Neuronal stem cell (in vitro differentiated cells): ENCODE measurements at regions not wholly inside any gene's neighbourhood (a gene's known extent, or its start where the extent isn't known, plus 50 kb on each side); places are given as distances from the start of the nearest gene placed in this dataset.
A peak's percentile ranks its signal among the peaks of the same experiment; 100 is the strongest.

Experiments used
- DNase-seq: peaks from one replicate; pipeline ENCODE4 v3.0.0-alpha.2; 2013; ENCODE audit warnings: low spot score
- H2AFZ ChIP-seq: one replicate; pipeline ENCODE4 v1.6.1; 2013; ENCODE audit warnings: mild to moderate bottlenecking, low read length, inconsistent platforms
- H2AK5ac ChIP-seq: 2 replicates; pipeline ENCODE4 v1.6.1; 2013; ENCODE audit warnings: low read depth, mild to moderate bottlenecking, inconsistent platforms, low read length, moderate library complexity, mixed read lengths
- H2BK120ac ChIP-seq: 2 replicates; pipeline ENCODE4 v1.6.1; 2013; ENCODE audit warnings: low read depth, mild to moderate bottlenecking, inconsistent platforms, low read length, moderate library complexity, mixed read lengths
- H2BK12ac ChIP-seq: one replicate; pipeline ENCODE4 v1.6.1; 2013; ENCODE audit warnings: low read length, inconsistent platforms
- H2BK15ac ChIP-seq: 2 replicates; pipeline ENCODE4 v1.6.1; 2013; ENCODE audit warnings: mild to moderate bottlenecking, low read length, inconsistent platforms, mixed read lengths
- H2BK5ac ChIP-seq: one replicate; pipeline ENCODE4 v1.6.1; 2013; ENCODE audit warnings: inconsistent platforms, mild to moderate bottlenecking, low read length, moderate library complexity
- H3K14ac ChIP-seq: one replicate; pipeline ENCODE4 v1.6.1; 2013; ENCODE audit warnings: low read length, inconsistent platforms
- H3K18ac ChIP-seq: 2 replicates; pipeline ENCODE4 v1.6.1; 2013; ENCODE audit warnings: low read length, inconsistent platforms
- H3K23ac ChIP-seq: 2 replicates; pipeline ENCODE4 v1.6.1; 2013; ENCODE audit warnings: low read depth, mild to moderate bottlenecking, mixed read lengths, low read length, inconsistent platforms; ENCODE audit not compliant: poor library complexity
- H3K27ac ChIP-seq: replicated peaks from 3 replicates; pipeline ENCODE4 v1.5.1; 2013; ENCODE audit warnings: low read length, inconsistent platforms
- H3K27me3 ChIP-seq, 3 experiments: 2 replicates each; pipeline ENCODE4 v1.6.1; 2013; ENCODE audit warnings: low read length in 3 of 3, mild to moderate bottlenecking in 2 of 3, inconsistent platforms in 1 of 3, low read depth in 1 of 3, mixed read lengths in 1 of 3, moderate library complexity in 1 of 3; ENCODE audit not compliant: control insufficient read depth in 3 of 3, insufficient read depth in 3 of 3
- H3K36me3 ChIP-seq, 2 donors: replicated peaks in 1 of 2; 2 replicates each; pipeline ENCODE4 v1.6.1; 2013; ENCODE audit warnings: low read length in 2 of 2; ENCODE audit not compliant: control insufficient read depth in 2 of 2, insufficient read depth in 2 of 2
- H3K4ac ChIP-seq: 2 replicates; pipeline ENCODE4 v1.6.1; 2013; ENCODE audit warnings: inconsistent platforms, mild to moderate bottlenecking, low read length, moderate library complexity
- H3K4me1 ChIP-seq, 2 donors: 1 replicate in 1 of 2; 2 replicates in 1 of 2; pipeline ENCODE4 v1.6.1; 2013; ENCODE audit warnings: low read length in 2 of 2, low read depth in 1 of 2; ENCODE audit not compliant: control insufficient read depth in 2 of 2, insufficient read depth in 1 of 2
- H3K4me2 ChIP-seq: one replicate; pipeline ENCODE4 v1.6.1; 2013; ENCODE audit warnings: mild to moderate bottlenecking, low read length, inconsistent platforms; ENCODE audit not compliant: insufficient read depth, poor library complexity, severe bottlenecking
- H3K4me3 ChIP-seq, 2 donors: 2 replicates each; pipeline ENCODE4 v1.5.1; 2013; ENCODE audit warnings: low read length in 2 of 2, mild to moderate bottlenecking in 2 of 2, inconsistent platforms in 1 of 2, moderate library complexity in 1 of 2
- H3K79me1 ChIP-seq: one replicate; pipeline ENCODE4 v1.6.1; 2013; ENCODE audit warnings: low read depth, mild to moderate bottlenecking, inconsistent platforms, low read length, moderate library complexity
- H3K9ac ChIP-seq: one replicate; pipeline ENCODE4 v1.6.1; 2013; ENCODE audit warnings: mild to moderate bottlenecking, low read depth, low read length, inconsistent platforms; ENCODE audit not compliant: poor library complexity
- H3K9me3 ChIP-seq, 2 donors: replicated peaks in 1 of 2; 2 replicates each; pipeline versions ENCODE3 to v1.6.1; 2013; ENCODE audit warnings: low read length in 2 of 2, mild to moderate bottlenecking in 2 of 2, inconsistent platforms in 1 of 2, low read depth in 1 of 2, mixed read lengths in 1 of 2, moderate library complexity in 1 of 2; ENCODE audit not compliant: control insufficient read depth in 2 of 2, insufficient read depth in 1 of 2
- H4K8ac ChIP-seq: one replicate; pipeline ENCODE4 v1.6.1; 2013; ENCODE audit warnings: low read depth, mild to moderate bottlenecking, inconsistent platforms, low read length, moderate library complexity
- H4K91ac ChIP-seq: one replicate; pipeline ENCODE4 v1.6.1; 2013; ENCODE audit warnings: low read length, low read depth, mild to moderate bottlenecking, inconsistent platforms; ENCODE audit not compliant: poor library complexity
- WGBS, 2 donors: extraction: QIAGEN DNeasy Blood & Tissue Kit; methylation state at CpG; one replicate each; pipeline ENCODE4 v1.1.7; 2013; ENCODE audit warnings: missing lambda C conversion rate in 2 of 2, mixed read lengths in 1 of 2; ENCODE audit not compliant: insufficient read length in 2 of 2, insufficient replicate concordance in 1 of 2; ENCODE audit errors: extremely low coverage in 2 of 2; 5-methylcytosine and 5-hydroxymethylcytosine counted together

DNA sequence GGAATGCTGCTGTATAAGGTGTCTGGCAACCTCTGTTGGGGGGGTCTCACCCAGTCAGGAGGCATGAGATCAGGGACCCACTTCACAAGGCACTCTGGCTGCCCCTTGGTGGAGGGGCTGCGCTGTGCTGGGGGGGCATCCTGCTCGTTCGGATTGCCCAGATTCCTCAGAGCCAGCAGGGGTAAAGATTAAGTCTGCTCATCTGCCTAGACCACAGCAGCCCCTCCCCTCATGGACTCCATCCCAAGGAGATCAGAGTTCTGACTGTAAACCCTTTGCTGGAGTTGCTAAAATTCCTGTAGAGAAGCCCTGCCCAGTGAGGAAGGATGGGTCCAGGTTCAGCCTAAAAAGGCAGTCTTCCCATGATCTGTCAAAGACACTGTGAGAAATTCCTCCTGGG, 262.0 kb upstream of the C9orf72 start:
- no peak overlapping the region for H3K4me3 ChIP-seq
- H4K8ac ChIP-seq = no peak overlapping the region
- peak overlapping the region; percentile 91 for H2BK12ac ChIP-seq
- H3K4ac ChIP-seq = no peak overlapping the region
- peak overlapping the region; percentile 34 for H3K23ac ChIP-seq
- H2BK120ac ChIP-seq = no peak overlapping the region
- H3K18ac ChIP-seq = no peak overlapping the region
- WGBS, 2 donors = no CpG with 5 or more reads among the region's 3 CpGs
- H2AFZ ChIP-seq = no peak overlapping the region
- H3K4me1 ChIP-seq = no peaks in the 10 kb centered on the region
- no peak overlapping the region for H3K27ac ChIP-seq
- no peak overlapping the region for H2BK5ac ChIP-seq
- no peaks in the 10 kb centered on the region for H3K36me3 ChIP-seq
- no peak overlapping the region for H2BK15ac ChIP-seq
- H3K14ac ChIP-seq = no peak overlapping the region
- DNase-seq = no peak
- no peaks in the 10 kb centered on the region for H3K9me3 ChIP-seq
- no peak overlapping the region for H4K91ac ChIP-seq
- H3K79me1 ChIP-seq = no peaks in the 10 kb centered on the region
- peak overlapping the region; percentile 47 for H2AK5ac ChIP-seq
- no peaks in the 10 kb centered on the region for H3K27me3 ChIP-seq
- no peak overlapping the region for H3K4me2 ChIP-seq
- H3K9ac ChIP-seq = no peak overlapping the region

DNA sequence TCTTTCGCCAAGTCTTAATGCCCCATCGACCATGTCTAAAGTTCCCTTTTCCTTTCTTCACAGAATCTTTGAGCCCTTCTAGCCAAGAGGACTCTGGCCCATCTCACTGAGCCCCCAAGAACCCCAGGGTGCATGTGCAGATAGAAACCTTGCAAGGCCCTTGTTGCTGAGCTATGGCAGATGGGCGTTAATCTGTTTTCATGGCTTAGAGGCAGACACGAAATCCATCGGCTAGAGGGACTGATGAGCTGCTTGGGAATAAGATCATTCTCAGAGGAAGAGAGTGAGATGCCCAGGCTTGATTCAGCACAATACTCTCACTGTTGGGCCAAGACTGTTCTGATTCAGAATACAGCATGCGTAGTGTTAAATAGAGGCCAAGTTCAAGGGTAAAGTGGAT, 262.5 kb upstream of the C9orf72 start:
- Histone ChIP-seq H2BK15ac (no peak overlapping the region), H3K36me3 (no peaks in the 10 kb centered on the region), H2BK120ac (no peak overlapping the region), H2AFZ (no peak overlapping the region), H2BK5ac (no peak overlapping the region), H2AK5ac (no peak overlapping the region), H3K27ac (no peak overlapping the region), H2BK12ac (no peak overlapping the region), H3K23ac (no peak overlapping the region), H3K9ac (no peak overlapping the region), H3K4me2 (no peak overlapping the region), H4K91ac (no peak overlapping the region), H3K4me1 (no peaks in the 10 kb centered on the region), H3K4me3 (no peak overlapping the region), H3K4ac (no peak overlapping the region), H4K8ac (no peak overlapping the region), H3K79me1 (no peaks in the 10 kb centered on the region), H3K14ac (no peak overlapping the region), H3K9me3 (no peaks in the 10 kb centered on the region), H3K18ac (no peak overlapping the region), H3K27me3 (no peaks in the 10 kb centered on the region)
- no CpG with 5 or more reads among the region's 6 CpGs for WGBS, 2 donors
- no peak for DNase-seq

DNA sequence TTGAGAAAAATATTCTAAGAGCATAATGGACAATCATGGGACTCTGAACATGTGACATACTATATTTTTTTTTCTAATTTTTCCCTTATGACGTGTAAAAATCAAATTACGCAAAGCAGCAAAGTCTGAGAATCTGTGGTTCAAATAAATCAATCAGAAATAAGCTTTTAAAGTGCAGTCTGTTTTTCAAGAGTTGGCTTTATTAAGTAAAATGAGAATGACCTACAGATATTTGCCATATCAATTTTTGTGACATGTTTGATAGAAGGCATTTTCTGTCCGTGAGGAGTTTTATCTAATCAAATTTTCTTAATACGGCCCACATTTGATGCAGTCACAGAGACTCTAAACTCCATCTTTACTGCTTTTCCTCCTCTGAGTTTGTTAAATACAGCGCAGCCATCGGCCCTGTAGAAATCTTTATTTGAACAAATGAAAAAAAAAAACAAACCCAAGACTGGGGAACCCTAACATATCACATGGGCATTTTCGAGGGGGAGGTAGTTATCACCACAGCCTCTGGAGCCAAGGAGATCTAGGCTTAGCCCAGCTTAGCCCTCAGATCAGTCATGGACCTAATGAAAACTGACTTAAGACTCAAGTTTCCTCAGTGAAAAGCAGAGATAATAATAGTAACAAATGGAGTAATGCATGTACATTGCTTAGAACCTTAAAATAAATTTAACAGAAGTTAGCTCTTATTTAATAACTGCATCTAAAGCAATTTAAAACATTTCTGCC, 263.6 kb upstream of the C9orf72 start:
- Histone ChIP-seq H3K36me3 (no peaks in the 10 kb centered on the region), H2BK12ac (no peak overlapping the region), H2BK15ac (no peak overlapping the region), H2AFZ (no peak overlapping the region), H2BK120ac (no peak overlapping the region), H3K9me3 (no peaks in the 10 kb centered on the region), H3K14ac (no peak overlapping the region), H3K9ac (no peak overlapping the region), H4K91ac (no peak overlapping the region), H2BK5ac (no peak overlapping the region), H3K4me2 (no peak overlapping the region), H3K4me3 (no peak overlapping the region), H3K79me1 (no peaks in the 10 kb centered on the region), H3K4ac (no peak overlapping the region), H4K8ac (no peak overlapping the region), H2AK5ac (no peak overlapping the region), H3K27me3 (no peaks in the 10 kb centered on the region), H3K23ac (no peak overlapping the region), H3K4me1 (no peaks in the 10 kb centered on the region), H3K27ac (no peak overlapping the region), H3K18ac (no peak overlapping the region)
- no peak for DNase-seq
- WGBS, 2 donors = no CpG with 5 or more reads among the region's 7 CpGs

DNA sequence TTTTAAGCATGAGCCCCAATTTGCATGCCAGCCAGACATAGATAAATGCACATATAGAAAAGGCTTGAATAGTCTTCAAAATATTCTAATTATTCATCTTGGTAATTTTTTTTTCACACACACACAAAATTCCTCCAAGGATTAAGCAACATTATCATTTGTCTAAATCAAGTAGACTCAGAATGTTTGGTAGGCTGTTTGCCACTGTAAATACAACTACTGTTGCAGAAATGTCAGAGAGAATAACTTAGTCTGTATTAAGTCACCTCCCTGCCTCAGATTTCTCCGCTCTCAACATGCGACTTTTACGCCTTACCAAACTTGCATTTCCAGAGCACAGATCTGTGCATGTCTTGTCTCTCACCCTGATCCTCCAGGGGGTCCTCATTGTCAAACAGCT, 265.6 kb upstream of the C9orf72 start:
- Histone ChIP-seq H3K9ac (no peak overlapping the region), H3K27ac (no peak overlapping the region), H3K4me3 (no peak overlapping the region), H4K91ac (no peak overlapping the region), H3K79me1 (no peaks in the 10 kb centered on the region), H2AK5ac (no peak overlapping the region), H2BK120ac (no peak overlapping the region), H3K9me3 (no peaks in the 10 kb centered on the region), H3K14ac (no peak overlapping the region), H2AFZ (no peak overlapping the region), H2BK5ac (no peak overlapping the region), H3K4me1 (no peaks in the 10 kb centered on the region), H3K27me3 (no peaks in the 10 kb centered on the region), H3K23ac (no peak overlapping the region), H3K36me3 (no peaks in the 10 kb centered on the region), H3K4ac (no peak overlapping the region), H4K8ac (no peak overlapping the region), H2BK15ac (no peak overlapping the region), H3K4me2 (no peak overlapping the region), H3K18ac (no peak overlapping the region), H2BK12ac (no peak overlapping the region)
- WGBS, 2 donors = no CpG with 5 or more reads among the region's 3 CpGs
- no peak for DNase-seq
